ENCODE measurements at regions not wholly inside any gene's neighbourhood (a gene's known extent, or its start where the extent isn't known, plus 50 kb on each side); places are given as distances from the start of the nearest gene placed in this dataset.

DNA sequence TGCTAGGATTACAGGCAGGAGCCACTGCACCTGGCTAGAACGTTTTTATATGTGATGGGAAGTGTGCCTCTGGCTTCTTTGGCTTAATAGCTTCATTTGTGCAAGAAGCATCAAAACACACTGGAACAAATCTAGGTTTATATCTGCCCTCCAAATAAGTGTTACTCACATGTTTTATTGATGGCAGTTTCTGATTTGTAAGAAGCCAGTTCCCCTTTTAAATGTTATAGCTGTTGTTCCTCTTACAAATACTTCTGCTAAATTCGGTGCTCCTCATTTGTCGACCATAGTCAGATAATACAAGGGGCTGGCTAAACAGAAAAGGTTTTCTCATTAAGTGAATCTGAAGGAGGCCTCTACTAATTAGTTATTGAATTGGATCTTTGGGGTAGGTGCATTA lies 307.1 kb upstream of the SEMA6D start (continued):
- TF ChIP-seq MTA2 (IDR thresholded peaks at IDR 0.05; ENCODE audit: low read depth) (no peak), NFYA (IDR thresholded peaks at IDR 0.05; ENCODE audit: borderline replicate concordance, low read depth, low read length) (no peak), PAX5 (IDR thresholded peaks at IDR 0.05; ENCODE audit: borderline replicate concordance, low read depth, low read length) (no peak), POLR2AphosphoS2 (IDR thresholded peaks at IDR 0.05; ENCODE audit: low read depth, low read length) (no peak)
- TF ChIP-seq, protein P1, sequence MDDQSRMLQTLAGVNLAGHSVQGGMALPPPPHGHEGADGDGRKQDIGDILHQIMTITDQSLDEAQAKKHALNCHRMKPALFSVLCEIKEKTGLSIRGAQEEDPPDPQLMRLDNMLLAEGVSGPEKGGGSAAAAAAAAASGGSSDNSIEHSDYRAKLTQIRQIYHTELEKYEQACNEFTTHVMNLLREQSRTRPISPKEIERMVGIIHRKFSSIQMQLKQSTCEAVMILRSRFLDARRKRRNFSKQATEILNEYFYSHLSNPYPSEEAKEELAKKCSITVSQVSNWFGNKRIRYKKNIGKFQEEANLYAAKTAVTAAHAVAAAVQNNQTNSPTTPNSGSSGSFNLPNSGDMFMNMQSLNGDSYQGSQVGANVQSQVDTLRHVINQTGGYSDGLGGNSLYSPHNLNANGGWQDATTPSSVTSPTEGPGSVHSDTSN (IDR thresholded peaks at IDR 0.05; ENCODE audit: insufficient replicate concordance, low read depth, low read length) = no peak
- TF ChIP-seq, protein P2, sequence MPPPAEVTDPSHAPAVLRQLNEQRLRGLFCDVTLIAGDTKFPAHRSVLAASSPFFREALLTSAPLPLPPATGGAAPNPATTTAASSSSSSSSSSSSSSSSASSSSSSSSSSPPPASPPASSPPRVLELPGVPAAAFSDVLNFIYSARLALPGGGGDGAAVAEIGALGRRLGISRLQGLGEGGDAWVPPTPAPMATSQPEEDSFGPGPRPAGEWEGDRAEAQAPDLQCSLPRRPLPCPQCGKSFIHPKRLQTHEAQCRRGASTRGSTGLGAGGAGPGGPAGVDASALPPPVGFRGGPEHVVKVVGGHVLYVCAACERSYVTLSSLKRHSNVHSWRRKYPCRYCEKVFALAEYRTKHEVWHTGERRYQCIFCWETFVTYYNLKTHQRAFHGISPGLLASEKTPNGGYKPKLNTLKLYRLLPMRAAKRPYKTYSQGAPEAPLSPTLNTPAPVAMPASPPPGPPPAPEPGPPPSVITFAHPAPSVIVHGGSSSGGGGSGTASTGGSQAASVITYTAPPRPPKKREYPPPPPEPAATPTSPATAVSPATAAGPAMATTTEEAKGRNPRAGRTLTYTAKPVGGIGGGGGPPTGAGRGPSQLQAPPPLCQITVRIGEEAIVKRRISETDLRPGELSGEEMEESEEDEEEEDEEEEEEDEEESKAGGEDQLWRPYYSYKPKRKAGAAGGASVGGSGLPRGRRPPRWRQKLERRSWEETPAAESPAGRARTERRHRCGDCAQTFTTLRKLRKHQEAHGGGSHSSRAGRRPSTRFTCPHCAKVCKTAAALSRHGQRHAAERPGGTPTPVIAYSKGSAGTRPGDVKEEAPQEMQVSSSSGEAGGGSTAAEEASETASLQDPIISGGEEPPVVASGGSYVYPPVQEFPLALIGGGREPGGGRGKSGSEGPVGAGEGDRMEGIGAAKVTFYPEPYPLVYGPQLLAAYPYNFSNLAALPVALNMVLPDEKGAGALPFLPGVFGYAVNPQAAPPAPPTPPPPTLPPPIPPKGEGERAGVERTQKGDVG (CRISPR knock-in tag; IDR thresholded peaks at IDR 0.05) = no peak

DNA sequence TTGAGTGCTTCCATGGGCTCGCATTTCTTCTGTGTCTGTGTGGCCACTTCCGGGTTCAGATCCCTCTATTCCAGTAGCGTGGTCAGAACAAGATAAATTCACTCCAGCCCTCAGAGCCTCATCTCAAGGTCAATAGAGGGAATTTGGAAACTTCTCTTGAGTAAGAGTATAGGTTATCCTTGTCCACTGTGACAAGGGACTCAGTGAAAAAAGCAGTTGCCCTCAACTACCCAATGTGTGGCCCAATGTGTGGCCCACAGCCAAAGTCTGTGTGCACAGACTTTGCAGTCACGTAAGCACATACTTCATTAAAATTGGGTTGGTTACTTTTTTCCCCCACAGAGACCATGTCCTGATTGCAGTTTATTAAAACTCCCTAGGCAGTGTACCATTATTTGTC lies 305.6 kb upstream of the SEMA6D start:
- 59% methylated on average over 4 of the region's 4 CpGs for WGBS (ENCODE audit: insufficient coverage, insufficient replicate concordance, low lambda C conversion rate, missing lambda C conversion rate)
- FAIRE-seq = no peak
- Histone ChIP-seq H3K27me3 (replicated peaks in 1 of 2; ENCODE audit: control insufficient read depth in 2 of 2, insufficient read depth in 2 of 2, low read length in 1 of 2) (no peaks in the 10 kb centered on the region), H3K4me3 (no peak overlapping the region), H3K27ac (ENCODE audit: control insufficient read depth, insufficient read depth) (no peak overlapping the region), H3K4me2 (ENCODE audit: control insufficient read depth, insufficient read depth) (no peak overlapping the region), H3K36me3 (ENCODE audit: control insufficient read depth in 2 of 2, insufficient read depth in 2 of 2, low read length in 1 of 2) (no peaks in the 10 kb centered on the region), H3K79me2 (ENCODE audit: control insufficient read depth, insufficient read depth, low read length) (no peaks in the 10 kb centered on the region), H3K9ac (ENCODE audit: control insufficient read depth, insufficient read depth, low read length) (no peak overlapping the region), H2AFZ (ENCODE audit: control insufficient read depth, low read depth, low read length) (no peak overlapping the region), H4K20me1 (ENCODE audit: control insufficient read depth, insufficient read depth) (no peaks in the 10 kb centered on the region), H3K4me1 (ENCODE audit: control insufficient read depth, insufficient read depth, low read length) (no peaks in the 10 kb centered on the region), H3K9me3 (replicated peaks; ENCODE audit: control insufficient read depth, insufficient read depth, low read length) (no peaks in the 10 kb centered on the region)
- no TSS peak for BruUV-seq (replicated peaks)
- no peak for ATAC-seq
- in situ Hi-C loops (cut with MboI) (no loop called here), intact Hi-C loops (cut with micrococcal nuclease; ENCODE audit: unreplicated experiment) (no loop called here)
- TF ChIP-seq, protein P3, sequence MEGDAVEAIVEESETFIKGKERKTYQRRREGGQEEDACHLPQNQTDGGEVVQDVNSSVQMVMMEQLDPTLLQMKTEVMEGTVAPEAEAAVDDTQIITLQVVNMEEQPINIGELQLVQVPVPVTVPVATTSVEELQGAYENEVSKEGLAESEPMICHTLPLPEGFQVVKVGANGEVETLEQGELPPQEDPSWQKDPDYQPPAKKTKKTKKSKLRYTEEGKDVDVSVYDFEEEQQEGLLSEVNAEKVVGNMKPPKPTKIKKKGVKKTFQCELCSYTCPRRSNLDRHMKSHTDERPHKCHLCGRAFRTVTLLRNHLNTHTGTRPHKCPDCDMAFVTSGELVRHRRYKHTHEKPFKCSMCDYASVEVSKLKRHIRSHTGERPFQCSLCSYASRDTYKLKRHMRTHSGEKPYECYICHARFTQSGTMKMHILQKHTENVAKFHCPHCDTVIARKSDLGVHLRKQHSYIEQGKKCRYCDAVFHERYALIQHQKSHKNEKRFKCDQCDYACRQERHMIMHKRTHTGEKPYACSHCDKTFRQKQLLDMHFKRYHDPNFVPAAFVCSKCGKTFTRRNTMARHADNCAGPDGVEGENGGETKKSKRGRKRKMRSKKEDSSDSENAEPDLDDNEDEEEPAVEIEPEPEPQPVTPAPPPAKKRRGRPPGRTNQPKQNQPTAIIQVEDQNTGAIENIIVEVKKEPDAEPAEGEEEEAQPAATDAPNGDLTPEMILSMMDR (IDR thresholded peaks at IDR 0.05 in 2 of 3, conservative IDR thresholded peaks at IDR 0.05 in 1 of 3; ENCODE audit: control insufficient read depth in 2 of 3, extremely low read depth in 1 of 3, insufficient read depth in 1 of 3, low read depth in 3 of 3, low read length in 3 of 3) = no peak
- TF ChIP-seq, protein P4, sequence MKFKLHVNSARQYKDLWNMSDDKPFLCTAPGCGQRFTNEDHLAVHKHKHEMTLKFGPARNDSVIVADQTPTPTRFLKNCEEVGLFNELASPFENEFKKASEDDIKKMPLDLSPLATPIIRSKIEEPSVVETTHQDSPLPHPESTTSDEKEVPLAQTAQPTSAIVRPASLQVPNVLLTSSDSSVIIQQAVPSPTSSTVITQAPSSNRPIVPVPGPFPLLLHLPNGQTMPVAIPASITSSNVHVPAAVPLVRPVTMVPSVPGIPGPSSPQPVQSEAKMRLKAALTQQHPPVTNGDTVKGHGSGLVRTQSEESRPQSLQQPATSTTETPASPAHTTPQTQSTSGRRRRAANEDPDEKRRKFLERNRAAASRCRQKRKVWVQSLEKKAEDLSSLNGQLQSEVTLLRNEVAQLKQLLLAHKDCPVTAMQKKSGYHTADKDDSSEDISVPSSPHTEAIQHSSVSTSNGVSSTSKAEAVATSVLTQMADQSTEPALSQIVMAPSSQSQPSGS (IDR thresholded peaks at IDR 0.05; ENCODE audit: low read length) = no peak
- TF ChIP-seq, protein P5, sequence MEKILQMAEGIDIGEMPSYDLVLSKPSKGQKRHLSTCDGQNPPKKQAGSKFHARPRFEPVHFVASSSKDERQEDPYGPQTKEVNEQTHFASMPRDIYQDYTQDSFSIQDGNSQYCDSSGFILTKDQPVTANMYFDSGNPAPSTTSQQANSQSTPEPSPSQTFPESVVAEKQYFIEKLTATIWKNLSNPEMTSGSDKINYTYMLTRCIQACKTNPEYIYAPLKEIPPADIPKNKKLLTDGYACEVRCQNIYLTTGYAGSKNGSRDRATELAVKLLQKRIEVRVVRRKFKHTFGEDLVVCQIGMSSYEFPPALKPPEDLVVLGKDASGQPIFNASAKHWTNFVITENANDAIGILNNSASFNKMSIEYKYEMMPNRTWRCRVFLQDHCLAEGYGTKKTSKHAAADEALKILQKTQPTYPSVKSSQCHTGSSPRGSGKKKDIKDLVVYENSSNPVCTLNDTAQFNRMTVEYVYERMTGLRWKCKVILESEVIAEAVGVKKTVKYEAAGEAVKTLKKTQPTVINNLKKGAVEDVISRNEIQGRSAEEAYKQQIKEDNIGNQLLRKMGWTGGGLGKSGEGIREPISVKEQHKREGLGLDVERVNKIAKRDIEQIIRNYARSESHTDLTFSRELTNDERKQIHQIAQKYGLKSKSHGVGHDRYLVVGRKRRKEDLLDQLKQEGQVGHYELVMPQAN (conservative IDR thresholded peaks at IDR 0.05) = no peak
- ChIA-PET RAD21 (ENCODE audit: unreplicated experiment) (no interaction called here), CTCF (no interaction called here), POLR2A (no interaction called here), SMC1A (ENCODE audit: uncharacterized antibody, unreplicated experiment) (no interaction called here)
- DNase-seq (ENCODE audit: low read depth, low spot score) = no peak

All from GM12878 (cell line).